ENCODE measurements at regions not wholly inside any gene's neighbourhood (a gene's known extent, or its start where the extent isn't known, plus 50 kb on each side); places are given as distances from the start of the nearest gene placed in this dataset.

GRCh38 chr3:104269771-104270170, 1096.9 kb upstream of the ALCAM start:
- Histone ChIP-seq H3K4me1 (no peaks in the 10 kb centered on the region), H3K9me3 (peaks cover 0 to 13% (median 0%) of the 10 kb centered on the region in 3 donors), H3K27me3 (no peaks in the 10 kb centered on the region), H3K36me3 (no peaks in the 10 kb centered on the region), H3K4me3 (no peak overlapping the region), H3K27ac (no peak overlapping the region)
- intact Hi-C loops (cut with DNase I): no loop called here
- TF ChIP-seq, protein P1, sequence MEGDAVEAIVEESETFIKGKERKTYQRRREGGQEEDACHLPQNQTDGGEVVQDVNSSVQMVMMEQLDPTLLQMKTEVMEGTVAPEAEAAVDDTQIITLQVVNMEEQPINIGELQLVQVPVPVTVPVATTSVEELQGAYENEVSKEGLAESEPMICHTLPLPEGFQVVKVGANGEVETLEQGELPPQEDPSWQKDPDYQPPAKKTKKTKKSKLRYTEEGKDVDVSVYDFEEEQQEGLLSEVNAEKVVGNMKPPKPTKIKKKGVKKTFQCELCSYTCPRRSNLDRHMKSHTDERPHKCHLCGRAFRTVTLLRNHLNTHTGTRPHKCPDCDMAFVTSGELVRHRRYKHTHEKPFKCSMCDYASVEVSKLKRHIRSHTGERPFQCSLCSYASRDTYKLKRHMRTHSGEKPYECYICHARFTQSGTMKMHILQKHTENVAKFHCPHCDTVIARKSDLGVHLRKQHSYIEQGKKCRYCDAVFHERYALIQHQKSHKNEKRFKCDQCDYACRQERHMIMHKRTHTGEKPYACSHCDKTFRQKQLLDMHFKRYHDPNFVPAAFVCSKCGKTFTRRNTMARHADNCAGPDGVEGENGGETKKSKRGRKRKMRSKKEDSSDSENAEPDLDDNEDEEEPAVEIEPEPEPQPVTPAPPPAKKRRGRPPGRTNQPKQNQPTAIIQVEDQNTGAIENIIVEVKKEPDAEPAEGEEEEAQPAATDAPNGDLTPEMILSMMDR (IDR thresholded peaks at IDR 0.05): no peak
- TF ChIP-seq POLR2A (IDR thresholded peaks at IDR 0.05): no peak
- WGBS, 2 donors: 70 to 82% methylated on average over 2 to 6 of the region's 6 CpGs
- DNase-seq: no peak

DNA sequence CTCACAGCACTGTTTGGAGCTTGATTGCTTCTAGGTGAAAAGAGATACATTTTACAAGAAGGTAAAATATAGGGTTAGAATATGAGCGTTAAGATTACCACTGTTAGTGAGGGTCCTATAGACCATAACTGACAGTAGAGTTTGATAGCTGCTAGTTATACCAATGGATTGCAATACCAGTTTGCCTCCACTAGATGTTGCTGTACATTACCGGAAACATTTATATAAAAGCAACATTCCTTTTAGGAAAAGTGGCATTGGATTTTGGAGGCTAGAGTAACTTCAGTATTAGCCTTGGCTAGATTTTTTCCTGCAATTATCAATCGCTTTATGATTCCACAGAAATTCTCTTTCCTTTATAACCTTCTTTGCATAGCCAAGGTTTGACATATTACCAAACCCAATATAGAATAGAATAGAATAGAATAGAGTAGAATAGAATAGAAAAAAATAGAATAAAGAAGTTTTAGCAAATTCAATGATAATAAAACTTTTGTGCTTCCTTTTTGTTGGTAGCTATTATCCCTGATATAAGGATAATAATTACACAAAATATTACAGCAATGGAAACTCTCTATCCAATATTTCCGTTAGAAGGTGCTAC, 1093.6 kb upstream of the ALCAM start:
- TF ChIP-seq POLR2A (IDR thresholded peaks at IDR 0.05): no peak
- TF ChIP-seq, protein P1 (IDR thresholded peaks at IDR 0.05): peak; percentile 31 to 55 (median 44)
- no peaks in the 10 kb centered on the region for H3K27me3 ChIP-seq
- peaks cover 0 to 13% (median 13%) of the 10 kb centered on the region in 3 donors for H3K9me3 ChIP-seq
- DNase-seq: no peak
- no peaks in the 10 kb centered on the region for H3K36me3 ChIP-seq
- intact Hi-C loops (cut with DNase I): no loop called here
- no peak overlapping the region for H3K4me3 ChIP-seq
- no peaks in the 10 kb centered on the region for H3K4me1 ChIP-seq
- no peak overlapping the region for H3K27ac ChIP-seq
- 55 to 64% methylated on average over 4 of the region's 4 CpGs for WGBS, 2 donors

DNA sequence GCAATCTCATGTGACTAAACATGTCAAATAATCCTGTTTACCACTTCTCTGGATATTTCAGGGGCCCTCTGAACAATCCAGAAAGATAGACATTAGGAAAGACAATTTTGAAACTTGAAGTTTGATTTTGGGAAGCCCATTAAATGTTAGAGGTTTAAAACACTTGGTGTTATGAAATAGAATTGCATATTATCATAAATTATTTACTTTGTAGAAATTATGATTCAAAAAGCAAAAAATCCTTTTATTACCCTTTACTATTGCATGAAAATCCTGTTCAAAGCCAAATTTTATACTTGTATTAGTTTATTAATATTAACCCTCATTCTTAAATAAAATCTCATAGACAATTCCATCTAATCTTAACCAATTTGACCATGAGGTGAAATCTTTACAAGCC, 1091.5 kb upstream of the ALCAM start:
- no peak for TF ChIP-seq POLR2A (IDR thresholded peaks at IDR 0.05)
- TF ChIP-seq, protein P1 (IDR thresholded peaks at IDR 0.05): no peak
- no peaks in the 10 kb centered on the region for H3K27me3 ChIP-seq
- no peaks in the 10 kb centered on the region for H3K36me3 ChIP-seq
- no peak overlapping the region for H3K27ac ChIP-seq
- no peak for DNase-seq
- no peaks in the 10 kb centered on the region for H3K4me1 ChIP-seq
- intact Hi-C loops (cut with DNase I): no loop called here
- peaks cover 0 to 13% (median 13%) of the 10 kb centered on the region in 3 donors for H3K9me3 ChIP-seq
- H3K4me3 ChIP-seq: no peak overlapping the region

- no peaks in the 10 kb centered on the region for H3K4me1 ChIP-seq
- TF ChIP-seq, protein P1 (IDR thresholded peaks at IDR 0.05): no peak
- no peak for TF ChIP-seq POLR2A (IDR thresholded peaks at IDR 0.05)
- peak overlapping the region in 1 of 4 donors; percentile 23 for H3K4me3 ChIP-seq
- intact Hi-C loops (cut with DNase I): no loop called here
- 9 to 18% methylated on average over 1 of the region's 1 CpG for WGBS, 2 donors
- no peak overlapping the region for H3K27ac ChIP-seq
- H3K36me3 ChIP-seq: no peaks in the 10 kb centered on the region
- DNase-seq: no peak
- H3K27me3 ChIP-seq: no peaks in the 10 kb centered on the region
- peaks cover 0 to 27% (median 14%) of the 10 kb centered on the region in 3 donors for H3K9me3 ChIP-seq
Observed at GRCh38 chr3:104279617-104280016, 1087.1 kb upstream of the ALCAM start.

DNA sequence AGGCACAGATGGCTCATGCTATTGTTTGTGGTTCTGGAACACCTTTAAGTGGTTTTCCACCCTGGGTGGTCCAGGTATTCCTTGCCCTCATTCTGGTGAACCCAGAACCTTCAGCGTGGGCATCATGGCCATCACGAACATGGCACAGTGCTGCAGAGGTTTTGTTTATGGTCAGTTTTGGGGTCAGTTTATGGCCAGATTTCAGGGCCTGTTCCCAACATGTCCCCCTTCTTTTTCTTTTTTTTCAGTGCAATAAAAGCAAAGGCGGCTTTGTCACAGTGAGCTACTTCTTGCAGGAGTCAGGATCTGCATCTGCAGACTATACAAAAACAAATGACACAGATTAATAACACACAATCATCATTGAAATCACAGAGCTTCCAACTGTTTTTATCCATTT, 1085.0 kb upstream of the ALCAM start:
- H3K4me1 ChIP-seq: no peaks in the 10 kb centered on the region
- no peak for DNase-seq
- peaks cover 0 to 20% (median 14%) of the 10 kb centered on the region in 3 donors for H3K9me3 ChIP-seq
- whole genome bisulfite sequencing, 2 donors: 75 to 86% methylated on average over 3 of the region's 3 CpGs
- no peaks in the 10 kb centered on the region for H3K36me3 ChIP-seq
- no peak overlapping the region for H3K27ac ChIP-seq
- H3K4me3 ChIP-seq: no peak overlapping the region
- H3K27me3 ChIP-seq: no peaks in the 10 kb centered on the region
- intact Hi-C loops (cut with DNase I): no loop called here
- TF ChIP-seq POLR2A (IDR thresholded peaks at IDR 0.05): no peak
- TF ChIP-seq, protein P1 (IDR thresholded peaks at IDR 0.05): no peak
